Esophagus squamous epithelium (tissue), 5 donors: ENCODE measurements at regions not wholly inside any gene's neighbourhood (a gene's known extent, or its start where the extent isn't known, plus 50 kb on each side); places are given as distances from the start of the nearest gene placed in this dataset.

Experiments used
- DNase-seq: peaks from one replicate; lab custom pipeline; 2025; lab: John Stamatoyannopoulos, UW
- H3K27ac ChIP-seq, 4 donors: fragments of 200-600 bp; sonication (generic); one replicate each; pipeline ENCODE4 v1.5.1; 2016 to 2019; ENCODE audit warnings: mild to moderate bottlenecking in 1 of 4
- H3K27me3 ChIP-seq, 4 donors: fragments of 200-600 bp; sonication (generic); 1 replicate in 3 of 4; 2 replicates in 1 of 4; pipeline versions ENCODE4 v1.5.1 to v1.6.0; 2017 to 2021; ENCODE audit warnings: antibody characterized with exemption in 1 of 4
- H3K36me3 ChIP-seq, 3 donors: fragments of 200-600 bp; sonication (generic); one replicate each; pipeline ENCODE4 v1.5.1; 2016 to 2019
- H3K4me1 ChIP-seq, 3 donors: fragments of 200-600 bp; sonication (generic); one replicate each; pipeline ENCODE4 v1.5.1; 2017 to 2019
- H3K4me3 ChIP-seq, 4 donors: fragments of 200-600 bp; sonication (generic); 1 replicate in 3 of 4; 2 replicates in 1 of 4; pipeline ENCODE4 v1.5.1; 2016 to 2019; ENCODE audit warnings: mild to moderate bottlenecking in 2 of 4, moderate library complexity in 1 of 4
- H3K9me3 ChIP-seq, 3 donors: fragments of 200-600 bp; sonication (generic); one replicate each; pipeline ENCODE4 v1.5.1; 2016 to 2019
- POLR2A ChIP-seq, 4 donors: fragments of 450-650 bp; IDR thresholded peaks; one replicate each; pipeline ENCODE4 v1.6.1; 2017; ENCODE audit warnings: antibody characterized with exemption in 4 of 4, mild to moderate bottlenecking in 4 of 4, moderate library complexity in 3 of 4
- WGBS, 2 donors: methylation state at CpG; one replicate each; pipeline ENCODE4 v1.1.5; 2018; 5-methylcytosine and 5-hydroxymethylcytosine counted together
- intact Hi-C: fragments of 100-400 bp; cut with DNase I; formaldehyde crosslinking; loops from one replicate; pipeline ENCODE4 v1.15.0; 2022
- TF ChIP-seq, protein P1 (sequence below), 6 experiments: fragments of 450-650 bp in 4 of 6; fragments of 200-600 bp in 2 of 6; sonication (generic) in 2 of 6; IDR thresholded peaks; one replicate each; pipeline ENCODE4 v1.5.1; 2016 to 2019; ENCODE audit warnings: antibody characterized with exemption in 6 of 6, mild to moderate bottlenecking in 4 of 6, moderate library complexity in 4 of 6
- donor health status: DM: yes; HTN: yes; CAD: no.

DNA sequence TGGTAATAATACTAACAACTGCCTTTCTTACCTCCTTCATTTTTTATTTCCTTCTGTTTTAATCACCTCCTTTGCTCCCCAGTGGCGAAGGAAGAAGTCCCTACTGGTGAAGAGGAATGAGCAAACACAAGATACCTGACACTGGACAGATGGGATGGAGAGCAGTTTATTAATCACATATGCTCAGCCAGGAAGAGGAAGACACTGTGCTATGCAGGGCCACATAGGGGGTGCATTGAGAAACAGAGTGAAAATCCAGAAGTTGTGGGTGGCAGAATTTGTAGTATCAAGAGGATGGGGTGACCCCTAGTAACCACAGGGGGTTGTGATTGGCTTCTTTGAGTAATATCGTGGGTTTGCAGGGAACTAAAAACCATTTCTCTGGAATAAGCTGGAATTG, 1041.9 kb downstream of the OTOL1 start:
- Histone ChIP-seq H3K4me3 (no peak overlapping the region), H3K4me1 (no peaks in the 10 kb centered on the region), H3K9me3 (no peaks in the 10 kb centered on the region), H3K27me3 (no peaks in the 10 kb centered on the region), H3K36me3 (no peaks in the 10 kb centered on the region), H3K27ac (no peak overlapping the region)
- intact Hi-C loops, result no loop called here
- 62 to 81% methylated on average over 2 of the region's 2 CpGs for WGBS, 2 donors
- DNase-seq, result no peak
- TF ChIP-seq POLR2A (IDR thresholded peaks at IDR 0.05), result no peak
- TF ChIP-seq, protein P1, sequence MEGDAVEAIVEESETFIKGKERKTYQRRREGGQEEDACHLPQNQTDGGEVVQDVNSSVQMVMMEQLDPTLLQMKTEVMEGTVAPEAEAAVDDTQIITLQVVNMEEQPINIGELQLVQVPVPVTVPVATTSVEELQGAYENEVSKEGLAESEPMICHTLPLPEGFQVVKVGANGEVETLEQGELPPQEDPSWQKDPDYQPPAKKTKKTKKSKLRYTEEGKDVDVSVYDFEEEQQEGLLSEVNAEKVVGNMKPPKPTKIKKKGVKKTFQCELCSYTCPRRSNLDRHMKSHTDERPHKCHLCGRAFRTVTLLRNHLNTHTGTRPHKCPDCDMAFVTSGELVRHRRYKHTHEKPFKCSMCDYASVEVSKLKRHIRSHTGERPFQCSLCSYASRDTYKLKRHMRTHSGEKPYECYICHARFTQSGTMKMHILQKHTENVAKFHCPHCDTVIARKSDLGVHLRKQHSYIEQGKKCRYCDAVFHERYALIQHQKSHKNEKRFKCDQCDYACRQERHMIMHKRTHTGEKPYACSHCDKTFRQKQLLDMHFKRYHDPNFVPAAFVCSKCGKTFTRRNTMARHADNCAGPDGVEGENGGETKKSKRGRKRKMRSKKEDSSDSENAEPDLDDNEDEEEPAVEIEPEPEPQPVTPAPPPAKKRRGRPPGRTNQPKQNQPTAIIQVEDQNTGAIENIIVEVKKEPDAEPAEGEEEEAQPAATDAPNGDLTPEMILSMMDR (IDR thresholded peaks at IDR 0.05), result no peak

DNA sequence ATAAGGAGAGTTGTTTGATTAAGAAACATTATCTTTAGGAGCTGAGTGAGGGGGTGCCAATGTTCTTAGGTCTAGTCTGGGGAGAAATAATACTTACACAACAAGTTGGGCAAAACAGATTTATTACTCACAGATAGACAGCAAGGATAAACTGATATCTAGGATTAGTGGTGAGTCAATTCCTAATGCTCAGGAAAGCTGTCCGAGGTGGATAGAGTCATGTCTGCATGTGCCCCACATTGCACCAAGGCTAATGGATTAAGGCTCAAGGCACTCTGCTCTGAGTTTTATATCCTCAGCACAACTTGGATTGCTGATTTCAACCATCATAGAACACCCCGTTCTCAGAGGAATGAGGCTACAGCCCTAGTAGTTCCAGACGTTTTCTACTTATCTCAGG, 1042.3 kb downstream of the OTOL1 start:
- no peak overlapping the region for H3K4me3 ChIP-seq
- no peaks in the 10 kb centered on the region for H3K9me3 ChIP-seq
- no peak for DNase-seq
- H3K27ac ChIP-seq, result no peak overlapping the region
- intact Hi-C loops, result no loop called here
- WGBS, 2 donors, result 64 to 72% methylated on average over 3 of the region's 3 CpGs
- H3K36me3 ChIP-seq, result no peaks in the 10 kb centered on the region
- TF ChIP-seq, protein P1 (IDR thresholded peaks at IDR 0.05), result no peak
- no peak for TF ChIP-seq POLR2A (IDR thresholded peaks at IDR 0.05)
- no peaks in the 10 kb centered on the region for H3K4me1 ChIP-seq
- no peaks in the 10 kb centered on the region for H3K27me3 ChIP-seq

DNA sequence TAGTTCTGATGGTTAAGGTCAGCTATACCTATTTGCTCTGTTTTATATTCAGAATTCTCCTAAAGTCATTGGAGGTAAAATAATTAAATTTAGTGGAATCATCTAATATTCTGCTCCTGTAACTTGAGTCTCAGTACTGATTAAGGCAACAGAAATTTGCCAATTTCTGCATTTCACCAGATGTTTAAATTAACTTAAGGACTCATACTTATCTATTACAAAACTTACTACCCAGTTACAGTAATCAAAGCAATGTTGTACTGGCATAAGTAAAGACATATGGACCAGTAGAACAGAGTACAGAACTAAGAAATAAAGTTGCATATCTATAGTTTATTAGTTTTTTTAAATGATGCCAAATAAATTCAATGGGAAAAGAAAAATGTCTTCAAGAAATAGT, 1043.8 kb downstream of the OTOL1 start:
- Histone ChIP-seq H3K4me1 (no peaks in the 10 kb centered on the region), H3K27ac (no peak overlapping the region), H3K9me3 (no peaks in the 10 kb centered on the region), H3K4me3 (no peak overlapping the region), H3K36me3 (no peaks in the 10 kb centered on the region), H3K27me3 (no peaks in the 10 kb centered on the region)
- no peak for TF ChIP-seq POLR2A (IDR thresholded peaks at IDR 0.05)
- TF ChIP-seq, protein P1 (IDR thresholded peaks at IDR 0.05), result no peak
- intact Hi-C loops, result no loop called here
- no peak for DNase-seq

DNA sequence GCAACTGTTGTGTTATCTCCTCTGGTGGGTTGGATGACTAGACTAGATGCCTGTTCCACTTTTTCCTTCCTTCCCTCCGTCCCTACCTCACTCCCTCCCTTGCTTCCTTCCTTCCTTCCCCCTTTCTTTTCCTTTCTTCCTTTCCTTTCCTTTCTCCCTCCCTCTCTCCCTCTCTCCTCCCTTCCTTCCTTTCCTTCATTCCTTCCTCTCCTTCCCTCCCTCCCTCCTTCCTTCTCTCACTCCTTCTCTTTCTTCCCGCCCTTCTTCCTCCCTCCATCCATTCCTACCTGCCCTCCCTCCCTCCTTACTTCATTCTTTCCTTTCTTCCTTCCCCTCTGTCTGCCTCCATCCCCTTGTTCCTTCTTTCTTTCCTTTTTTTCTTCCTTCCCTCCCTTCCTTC, 1045.3 kb downstream of the OTOL1 start:
- H3K9me3 ChIP-seq, result no peaks in the 10 kb centered on the region
- H3K36me3 ChIP-seq, result no peaks in the 10 kb centered on the region
- H3K4me3 ChIP-seq, result no peak overlapping the region
- 37 to 48% methylated on average over 2 of the region's 2 CpGs for WGBS, 2 donors
- no peak overlapping the region for H3K27ac ChIP-seq
- H3K27me3 ChIP-seq, result no peaks in the 10 kb centered on the region
- intact Hi-C loops, result no loop called here
- no peaks in the 10 kb centered on the region for H3K4me1 ChIP-seq
- no peak for TF ChIP-seq POLR2A (IDR thresholded peaks at IDR 0.05)
- TF ChIP-seq, protein P1 (IDR thresholded peaks at IDR 0.05), result no peak
- no peak for DNase-seq

DNA sequence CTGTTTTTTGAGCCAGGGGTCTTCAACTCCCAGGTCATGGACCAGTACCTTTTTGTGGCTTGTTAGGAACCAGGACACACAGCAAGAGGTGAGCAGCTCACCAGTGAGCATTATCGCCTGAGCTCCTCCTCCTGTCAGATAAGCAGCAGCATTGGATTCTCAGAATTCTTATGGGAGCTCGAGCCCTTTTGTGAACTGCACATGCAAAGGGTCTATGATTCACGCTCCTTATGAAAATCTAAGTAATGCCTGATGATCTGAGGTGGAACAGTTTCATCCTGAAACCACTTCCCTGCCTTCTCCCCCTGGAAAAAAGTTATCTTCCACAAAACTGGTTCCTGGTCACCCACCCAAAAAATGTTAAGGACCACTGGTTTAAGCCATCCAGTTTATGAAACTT, 1047.6 kb downstream of the OTOL1 start:
- no peak overlapping the region for H3K27ac ChIP-seq
- TF ChIP-seq, protein P1 (IDR thresholded peaks at IDR 0.05), result no peak
- no peak for TF ChIP-seq POLR2A (IDR thresholded peaks at IDR 0.05)
- H3K36me3 ChIP-seq, result no peaks in the 10 kb centered on the region
- DNase-seq, result no peak
- H3K4me1 ChIP-seq, result no peaks in the 10 kb centered on the region
- no peaks in the 10 kb centered on the region for H3K9me3 ChIP-seq
- WGBS, 2 donors, result 45 to 57% methylated on average over 3 of the region's 3 CpGs
- H3K4me3 ChIP-seq, result no peak overlapping the region
- no peaks in the 10 kb centered on the region for H3K27me3 ChIP-seq
- intact Hi-C loops, result no loop called here
